ENCODE measurements at regions not wholly inside any gene's neighbourhood (a gene's known extent, or its start where the extent isn't known, plus 50 kb on each side); places are given as distances from the start of the nearest gene placed in this dataset.

DNA sequence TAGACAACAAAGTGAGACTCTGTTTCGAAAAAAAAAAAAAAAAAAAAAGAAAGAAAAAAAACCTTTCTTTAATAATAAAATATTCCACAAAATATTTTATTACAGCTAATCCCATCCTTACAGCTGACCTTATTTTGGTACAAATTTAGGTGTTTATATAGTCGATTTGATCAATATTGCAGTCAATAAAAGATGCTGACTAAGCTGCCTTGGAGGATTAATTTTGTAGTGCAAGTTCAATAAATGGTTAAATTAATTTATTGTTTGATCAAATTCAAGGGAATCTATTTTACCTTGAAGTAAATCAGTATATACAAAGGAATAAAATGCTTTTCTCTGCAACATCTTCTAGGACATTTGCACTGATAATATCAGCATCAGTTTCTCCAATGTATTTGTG, 1764.3 kb downstream of the NCAM2 start:
- ChIA-PET CTCF (interaction anchor here (1.3 kb wide), 1 partner anchor 29 kb away, joined by 3 read pairs; no protein-coding TSS in a partner anchor), POLR2A (no interaction called here)

More for the DNA sequence above, 1764.3 kb downstream of the NCAM2 start:
- TF ChIP-seq PBX3 (IDR thresholded peaks at IDR 0.05) (no peak), RFX5 (IDR thresholded peaks at IDR 0.05; ENCODE audit: low read length) (no peak), REST (IDR thresholded peaks at IDR 0.05; ENCODE audit: low read depth, low read length) (no peak), SIN3A (IDR thresholded peaks at IDR 0.05; ENCODE audit: borderline replicate concordance, low read depth, low read length) (no peak), GABPA (IDR thresholded peaks at IDR 0.05; ENCODE audit: low read depth) (no peak), NRF1 (IDR thresholded peaks at IDR 0.05; ENCODE audit: low read depth, low read length) (no peak), MXI1 (IDR thresholded peaks at IDR 0.05; ENCODE audit: low read depth, low read length) (no peak), SMC3 (IDR thresholded peaks at IDR 0.05; ENCODE audit: low read depth, low read length) (no peak), FOSL2 (IDR thresholded peaks at IDR 0.05; ENCODE audit: borderline replicate concordance, low read depth) (no peak)
- TF ChIP-seq, protein P1, sequence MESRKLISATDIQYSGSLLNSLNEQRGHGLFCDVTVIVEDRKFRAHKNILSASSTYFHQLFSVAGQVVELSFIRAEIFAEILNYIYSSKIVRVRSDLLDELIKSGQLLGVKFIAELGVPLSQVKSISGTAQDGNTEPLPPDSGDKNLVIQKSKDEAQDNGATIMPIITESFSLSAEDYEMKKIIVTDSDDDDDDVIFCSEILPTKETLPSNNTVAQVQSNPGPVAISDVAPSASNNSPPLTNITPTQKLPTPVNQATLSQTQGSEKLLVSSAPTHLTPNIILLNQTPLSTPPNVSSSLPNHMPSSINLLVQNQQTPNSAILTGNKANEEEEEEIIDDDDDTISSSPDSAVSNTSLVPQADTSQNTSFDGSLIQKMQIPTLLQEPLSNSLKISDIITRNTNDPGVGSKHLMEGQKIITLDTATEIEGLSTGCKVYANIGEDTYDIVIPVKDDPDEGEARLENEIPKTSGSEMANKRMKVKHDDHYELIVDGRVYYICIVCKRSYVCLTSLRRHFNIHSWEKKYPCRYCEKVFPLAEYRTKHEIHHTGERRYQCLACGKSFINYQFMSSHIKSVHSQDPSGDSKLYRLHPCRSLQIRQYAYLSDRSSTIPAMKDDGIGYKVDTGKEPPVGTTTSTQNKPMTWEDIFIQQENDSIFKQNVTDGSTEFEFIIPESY (IDR thresholded peaks at IDR 0.05; ENCODE audit: borderline replicate concordance, low read depth), result no peak
- TF ChIP-seq, protein P2, sequence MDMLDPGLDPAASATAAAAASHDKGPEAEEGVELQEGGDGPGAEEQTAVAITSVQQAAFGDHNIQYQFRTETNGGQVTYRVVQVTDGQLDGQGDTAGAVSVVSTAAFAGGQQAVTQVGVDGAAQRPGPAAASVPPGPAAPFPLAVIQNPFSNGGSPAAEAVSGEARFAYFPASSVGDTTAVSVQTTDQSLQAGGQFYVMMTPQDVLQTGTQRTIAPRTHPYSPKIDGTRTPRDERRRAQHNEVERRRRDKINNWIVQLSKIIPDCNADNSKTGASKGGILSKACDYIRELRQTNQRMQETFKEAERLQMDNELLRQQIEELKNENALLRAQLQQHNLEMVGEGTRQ (IDR thresholded peaks at IDR 0.05; ENCODE audit: borderline replicate concordance, low read depth, low read length), result no peak
- TF ChIP-seq, protein P3, sequence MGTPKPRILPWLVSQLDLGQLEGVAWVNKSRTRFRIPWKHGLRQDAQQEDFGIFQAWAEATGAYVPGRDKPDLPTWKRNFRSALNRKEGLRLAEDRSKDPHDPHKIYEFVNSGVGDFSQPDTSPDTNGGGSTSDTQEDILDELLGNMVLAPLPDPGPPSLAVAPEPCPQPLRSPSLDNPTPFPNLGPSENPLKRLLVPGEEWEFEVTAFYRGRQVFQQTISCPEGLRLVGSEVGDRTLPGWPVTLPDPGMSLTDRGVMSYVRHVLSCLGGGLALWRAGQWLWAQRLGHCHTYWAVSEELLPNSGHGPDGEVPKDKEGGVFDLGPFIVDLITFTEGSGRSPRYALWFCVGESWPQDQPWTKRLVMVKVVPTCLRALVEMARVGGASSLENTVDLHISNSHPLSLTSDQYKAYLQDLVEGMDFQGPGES (IDR thresholded peaks at IDR 0.05; ENCODE audit: low read depth, low read length), result no peak
- no peaks in the 10 kb centered on the region for H3K79me2 ChIP-seq (ENCODE audit: insufficient read depth)
- no peak for DNase-seq
- no peak overlapping the region for H3K27ac ChIP-seq (ENCODE audit: low read depth in 2 of 2, low read length in 1 of 2)
- no peaks in the 10 kb centered on the region for H4K20me1 ChIP-seq (ENCODE audit: insufficient read depth)
- H2AFZ ChIP-seq (ENCODE audit: low read depth), result no peak overlapping the region
- WGBS (ENCODE audit: low lambda C conversion rate), result 26% methylated on average over 2 of the region's 2 CpGs
- no peaks in the 10 kb centered on the region for H3K9me3 ChIP-seq
- H3K4me3 ChIP-seq (ENCODE audit: low read depth in 2 of 2, low read length in 1 of 2), result no peak overlapping the region
- H3F3A ChIP-seq (replicated peaks; ENCODE audit: insufficient read depth), result no peaks in the 10 kb centered on the region
- H3K9ac ChIP-seq, result no peak overlapping the region
- no peaks in the 10 kb centered on the region for H3K27me3 ChIP-seq (ENCODE audit: insufficient read depth)
- no peaks in the 10 kb centered on the region for H3K4me1 ChIP-seq (ENCODE audit: control insufficient read depth in 1 of 2, insufficient read depth in 2 of 2, low read depth in 1 of 2, low read length in 1 of 2)
- H3K4me2 ChIP-seq, result no peak overlapping the region
- no peaks in the 10 kb centered on the region for H3K36me3 ChIP-seq (replicated peaks in 1 of 2; ENCODE audit: control insufficient read depth in 1 of 2, insufficient read depth in 2 of 2, low read length in 1 of 2)
- no peaks in the 10 kb centered on the region for H3K9me2 ChIP-seq

Data from SK-N-SH (cell line).